IMR-90 (cell line): ENCODE measurements at regions not wholly inside any gene's neighbourhood (a gene's known extent, or its start where the extent isn't known, plus 50 kb on each side); places are given as distances from the start of the nearest gene placed in this dataset.

Experiments used
- ATAC-seq: fragments of 200-7000 bp; cut with Tn5 transposase; 2 replicates; pipeline ENCODE4 v1.9.1; 2020; ENCODE audit warnings: low read depth, mild to moderate bottlenecking, moderate library complexity
- BruUV-seq: library from RNA; stranded (reverse); fragments of 400-500 nt; replicated peaks from 2 replicates; lab custom pipeline; 2021; lab: Mats Ljungman, UMichigan
- CTCF ChIA-PET: fragments of 300-600 bp; formaldehyde crosslinking; extraction: SDS; loops from one replicate; lab custom pipeline; 2021; ENCODE audit warnings: antibody characterized with exemption; lab: Yijun Ruan, JAX
- POLR2A ChIA-PET: fragments of 300-600 bp; sonication (Branson Sonifier 250); formaldehyde crosslinking; loops from one replicate; lab custom pipeline; 2022; ENCODE audit warnings: antibody characterized with exemption; ENCODE audit not compliant: unreplicated experiment; lab: Charles Lee
- DNase-seq: peaks from one replicate; pipeline ENCODE4 v3.0.0; 2013
- H2AFZ ChIP-seq: replicated peaks from 2 replicates; pipeline ENCODE3; 2013; ENCODE audit warnings: low read length, mild to moderate bottlenecking; ENCODE audit not compliant: poor library complexity
- H2AK5ac ChIP-seq: 2 replicates; pipeline ENCODE4 v1.6.1; 2013; ENCODE audit warnings: low read depth, low read length, inconsistent platforms
- H2AK9ac ChIP-seq: replicated peaks from 2 replicates; pipeline ENCODE3; 2013; ENCODE audit warnings: mild to moderate bottlenecking, low read depth, low read length, moderate library complexity; ENCODE audit not compliant: poor library complexity
- H2BK120ac ChIP-seq: 2 replicates; pipeline ENCODE4 v1.6.1; 2013; ENCODE audit warnings: low read depth, low read length, inconsistent platforms
- H2BK15ac ChIP-seq: 3 replicates; pipeline ENCODE4 v1.6.1; 2013; ENCODE audit warnings: low read depth, low read length, inconsistent platforms
- H2BK20ac ChIP-seq: 2 replicates; pipeline ENCODE4 v1.6.1; 2013; ENCODE audit warnings: low read depth, mild to moderate bottlenecking, inconsistent platforms, low read length, moderate library complexity
- H2BK5ac ChIP-seq: 2 replicates; pipeline ENCODE4 v1.6.1; 2013; ENCODE audit warnings: mild to moderate bottlenecking, low read depth, low read length, inconsistent platforms; ENCODE audit not compliant: poor library complexity, severe bottlenecking
- H3K14ac ChIP-seq: replicated peaks from 2 replicates; pipeline ENCODE4 v1.6.1; 2013; ENCODE audit warnings: low read depth, low read length, inconsistent platforms
- H3K18ac ChIP-seq: 2 replicates; pipeline ENCODE4 v1.6.1; 2013; ENCODE audit warnings: low read depth, low read length, control low read depth
- H3K23ac ChIP-seq: 2 replicates; pipeline ENCODE4 v1.6.1; 2013; ENCODE audit warnings: low read depth, low read length, inconsistent platforms
- H3K27ac ChIP-seq: 2 replicates; pipeline ENCODE4 v1.5.1; 2013; ENCODE audit warnings: mild to moderate bottlenecking, control low read depth, low read length; ENCODE audit not compliant: insufficient read depth
- H3K27me3 ChIP-seq: 2 replicates; pipeline ENCODE4 v1.6.1; 2013; ENCODE audit warnings: low read length; ENCODE audit not compliant: control insufficient read depth, insufficient read depth
- H3K36me3 ChIP-seq: 2 replicates; pipeline ENCODE4 v1.6.1; 2013; ENCODE audit warnings: low read length, mixed read lengths; ENCODE audit not compliant: control insufficient read depth, insufficient read depth
- H3K4ac ChIP-seq: 2 replicates; pipeline ENCODE4 v1.6.1; 2013; ENCODE audit warnings: low read depth, low read length, inconsistent platforms
- H3K4me1 ChIP-seq: 2 replicates; pipeline ENCODE4 v1.6.1; 2013; ENCODE audit warnings: low read length, mixed read lengths; ENCODE audit not compliant: control insufficient read depth, insufficient read depth
- H3K4me2 ChIP-seq: 2 replicates; pipeline ENCODE4 v1.6.1; 2013; ENCODE audit warnings: low read depth, mild to moderate bottlenecking, control low read depth, low read length, moderate library complexity
- H3K4me3 ChIP-seq: 2 replicates; pipeline ENCODE4 v1.5.1; 2013; ENCODE audit warnings: low read depth, mild to moderate bottlenecking, control low read depth, low read length, moderate library complexity; ENCODE audit not compliant: insufficient read depth
- H3K56ac ChIP-seq: 2 replicates; pipeline ENCODE4 v1.6.1; 2013; ENCODE audit warnings: low read length, inconsistent platforms; ENCODE audit not compliant: insufficient read depth; ENCODE audit errors: extremely low read depth
- H3K79me1 ChIP-seq, 2 experiments: 2 replicates each; pipeline ENCODE4 v1.6.1; 2013; ENCODE audit warnings: low read length in 2 of 2, inconsistent platforms in 1 of 2, low read depth in 1 of 2
- H3K9ac ChIP-seq: 2 replicates; pipeline ENCODE4 v1.6.1; 2013; ENCODE audit warnings: low read depth, low read length, control low read depth
- H3K9me1 ChIP-seq: 2 replicates; pipeline ENCODE4 v1.6.1; 2013; ENCODE audit warnings: low read length, inconsistent platforms; ENCODE audit not compliant: insufficient read depth
- H3K9me3 ChIP-seq: 2 replicates; pipeline ENCODE4 v1.6.1; 2013; ENCODE audit warnings: low read length; ENCODE audit not compliant: control insufficient read depth, insufficient read depth
- H4K20me1 ChIP-seq: 2 replicates; pipeline ENCODE4 v1.6.1; 2013; ENCODE audit warnings: low read length, inconsistent platforms; ENCODE audit not compliant: insufficient read depth
- H4K5ac ChIP-seq: 2 replicates; pipeline ENCODE4 v1.6.1; 2013; ENCODE audit warnings: mild to moderate bottlenecking, low read depth, low read length, control low read depth
- H4K8ac ChIP-seq, 2 experiments: 2 replicates each; pipeline ENCODE4 v1.6.1; 2013; ENCODE audit warnings: low read depth in 2 of 2, low read length in 2 of 2, control low read depth in 1 of 2, inconsistent platforms in 1 of 2
- H4K91ac ChIP-seq: 2 replicates; pipeline ENCODE4 v1.6.1; 2013; ENCODE audit warnings: low read depth, low read length, inconsistent platforms; ENCODE audit not compliant: insufficient read depth
- BHLHE40 ChIP-seq: fragments of 150-350 bp; IDR thresholded peaks from 2 replicates; pipeline ENCODE4 v1.6.1; 2016; ENCODE audit warnings: mild to moderate bottlenecking, low read depth, low read length
- CEBPB ChIP-seq: IDR thresholded peaks from 2 replicates; pipeline ENCODE4 v1.6.1; 2012; ENCODE audit warnings: low read depth, low read length, improper control_type of control experiment
- CHD1 ChIP-seq: IDR thresholded peaks from 2 replicates; pipeline ENCODE4 v1.6.1; 2012; ENCODE audit warnings: low read depth, low read length, improper control_type of control experiment
- CTCF ChIP-seq: conservative IDR thresholded peaks from 2 replicates; pipeline ENCODE4 v1.5.1; 2012; ENCODE audit warnings: mild to moderate bottlenecking, low read depth, low read length, improper control_type of control experiment
- ELK1 ChIP-seq: fragments of 150-350 bp; IDR thresholded peaks from 2 replicates; pipeline ENCODE4 v1.6.1; 2016; ENCODE audit warnings: low read depth, mild to moderate bottlenecking, low read length, moderate library complexity, borderline replicate concordance
- FOS ChIP-seq: fragments of 150-350 bp; IDR thresholded peaks from 2 replicates; pipeline ENCODE4 v1.6.1; 2016; ENCODE audit warnings: low read depth, low read length
- MAFK ChIP-seq: IDR thresholded peaks from 2 replicates; pipeline ENCODE4 v1.6.1; 2012; ENCODE audit warnings: low read depth, low read length, improper control_type of control experiment
- MAZ ChIP-seq: IDR thresholded peaks from 2 replicates; pipeline ENCODE4 v1.6.1; 2012; ENCODE audit warnings: low read depth, mild to moderate bottlenecking, low read length, improper control_type of control experiment, moderate library complexity, borderline replicate concordance
- MXI1 ChIP-seq: IDR thresholded peaks from 2 replicates; pipeline ENCODE4 v1.6.1; 2012; ENCODE audit warnings: low read depth, mild to moderate bottlenecking, low read length, moderate library complexity, borderline replicate concordance
- NFE2L2 ChIP-seq: fragments of 150-350 bp; IDR thresholded peaks from 2 replicates; pipeline ENCODE4 v1.6.1; 2016; ENCODE audit warnings: low read depth, mild to moderate bottlenecking, low read length
- RAD21 ChIP-seq: IDR thresholded peaks from 2 replicates; pipeline ENCODE4 v1.6.1; 2012; ENCODE audit warnings: low read length, improper control_type of control experiment
- RCOR1 ChIP-seq: IDR thresholded peaks from 2 replicates; pipeline ENCODE4 v1.6.1; 2012; ENCODE audit warnings: mild to moderate bottlenecking, low read length, improper control_type of control experiment; ENCODE audit not compliant: insufficient replicate concordance
- RFX5 ChIP-seq: IDR thresholded peaks from 2 replicates; pipeline ENCODE4 v1.8.0; 2012; ENCODE audit warnings: low read depth, mild to moderate bottlenecking, low read length, moderate library complexity
- SMC3 ChIP-seq: fragments of 150-350 bp; IDR thresholded peaks from 2 replicates; pipeline ENCODE4 v1.6.1; 2016; ENCODE audit warnings: low read depth, mild to moderate bottlenecking, antibody characterized with exemption, low read length, moderate library complexity
- WGBS, 2 experiments: methylation state at CpG; one replicate each; pipeline versions ENCODE4 v1.1.5 to v1.1.7; 2013; ENCODE audit warnings: missing lambda C conversion rate in 2 of 2; ENCODE audit not compliant: insufficient read length in 1 of 2; ENCODE audit errors: extremely low coverage in 2 of 2; 5-methylcytosine and 5-hydroxymethylcytosine counted together
- dilution Hi-C: fragments of 300-500 bp; cut with HindIII; formaldehyde crosslinking; loops from one replicate; pipeline ENCODE4 v1.14.3; 2018; ENCODE audit warnings: low sequenced_read_pairs; ENCODE audit not compliant: unreplicated experiment
- in situ Hi-C: fragments of 300-500 bp; cut with MboI; formaldehyde crosslinking; loops from 3 replicates; pipeline ENCODE4 v1.14.3; 2019; ENCODE audit warnings: low sequenced_read_pairs, inconsistent platforms, mixed read lengths
- intact Hi-C: fragments of 100-400 bp; cut with micrococcal nuclease; formaldehyde crosslinking; loops from 2 replicates; pipeline ENCODE4 v1.10.0; 2022
- TF ChIP-seq, protein P1 (sequence below): fragments of 150-350 bp; IDR thresholded peaks from 2 replicates; pipeline ENCODE4 v1.6.1; 2017; ENCODE audit warnings: mild to moderate bottlenecking, antibody characterized with exemption, low read length, low read depth

- no peak overlapping the region for H2AK9ac ChIP-seq
- CTCF ChIA-PET: no interaction called here
- no peak overlapping the region for H3K4me3 ChIP-seq
- no peak overlapping the region for H2BK20ac ChIP-seq
- peaks cover 11% of the 10 kb centered on the region; the same call in 1 of the 2 replicates for H3K27me3 ChIP-seq
- H2BK15ac ChIP-seq: no peak overlapping the region
- no peak overlapping the region for H3K18ac ChIP-seq
- H3K14ac ChIP-seq: no peak overlapping the region
- H3K9ac ChIP-seq: no peak overlapping the region
- H3K23ac ChIP-seq: no peak overlapping the region
- no peak overlapping the region for H2AK5ac ChIP-seq
- in situ Hi-C loops (no loop called here), dilution Hi-C loops (no loop called here), intact Hi-C loops (no loop called here)
- H2BK120ac ChIP-seq: no peak overlapping the region
- no peak overlapping the region for H4K8ac ChIP-seq
- TF ChIP-seq RFX5 (no peak), RAD21 (no peak), CEBPB (no peak), FOS (no peak), ELK1 (no peak), MXI1 (no peak), RCOR1 (no peak), MAZ (no peak), CTCF (no peak), CHD1 (no peak), MAFK (no peak), NFE2L2 (no peak), BHLHE40 (no peak), SMC3 (no peak)
- TF ChIP-seq, protein P1, sequence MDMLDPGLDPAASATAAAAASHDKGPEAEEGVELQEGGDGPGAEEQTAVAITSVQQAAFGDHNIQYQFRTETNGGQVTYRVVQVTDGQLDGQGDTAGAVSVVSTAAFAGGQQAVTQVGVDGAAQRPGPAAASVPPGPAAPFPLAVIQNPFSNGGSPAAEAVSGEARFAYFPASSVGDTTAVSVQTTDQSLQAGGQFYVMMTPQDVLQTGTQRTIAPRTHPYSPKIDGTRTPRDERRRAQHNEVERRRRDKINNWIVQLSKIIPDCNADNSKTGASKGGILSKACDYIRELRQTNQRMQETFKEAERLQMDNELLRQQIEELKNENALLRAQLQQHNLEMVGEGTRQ: no peak
- no peak overlapping the region for H4K91ac ChIP-seq
- no peaks in the 10 kb centered on the region for H4K20me1 ChIP-seq
- H2BK5ac ChIP-seq: no peak overlapping the region
- POLR2A ChIA-PET: no interaction called here
- no peak for ATAC-seq
- WGBS, 2 experiments: 57% methylated on average over 1 of the region's 9 CpGs; no CpG with 5 or more reads in 1 of the 2 experiments
- H3K4me2 ChIP-seq: no peak overlapping the region
- no peaks in the 10 kb centered on the region for H3K79me1 ChIP-seq
- no TSS peak for BruUV-seq
- H3K56ac ChIP-seq: no peak overlapping the region
- no peak overlapping the region for H4K5ac ChIP-seq
- no peak overlapping the region for H2AFZ ChIP-seq
- no peak for DNase-seq
- no peaks in the 10 kb centered on the region for H3K9me3 ChIP-seq
- H3K4ac ChIP-seq: no peak overlapping the region
- H3K36me3 ChIP-seq: no peaks in the 10 kb centered on the region
- no peak overlapping the region for H3K27ac ChIP-seq
- no peaks in the 10 kb centered on the region for H3K4me1 ChIP-seq
- no peaks in the 10 kb centered on the region for H3K9me1 ChIP-seq
Measured at GRCh38 chr17:79272220-79272619, 197.6 kb downstream of the ENGASE start.
